ENCODE measurements at regions not wholly inside any gene's neighbourhood (a gene's known extent, or its start where the extent isn't known, plus 50 kb on each side); places are given as distances from the start of the nearest gene placed in this dataset.

- DNase-seq, result no peak
These were observed 70.6 kb upstream of the ARHGAP5 start for GRCh38 chr14:32006263-32007110.

DNA sequence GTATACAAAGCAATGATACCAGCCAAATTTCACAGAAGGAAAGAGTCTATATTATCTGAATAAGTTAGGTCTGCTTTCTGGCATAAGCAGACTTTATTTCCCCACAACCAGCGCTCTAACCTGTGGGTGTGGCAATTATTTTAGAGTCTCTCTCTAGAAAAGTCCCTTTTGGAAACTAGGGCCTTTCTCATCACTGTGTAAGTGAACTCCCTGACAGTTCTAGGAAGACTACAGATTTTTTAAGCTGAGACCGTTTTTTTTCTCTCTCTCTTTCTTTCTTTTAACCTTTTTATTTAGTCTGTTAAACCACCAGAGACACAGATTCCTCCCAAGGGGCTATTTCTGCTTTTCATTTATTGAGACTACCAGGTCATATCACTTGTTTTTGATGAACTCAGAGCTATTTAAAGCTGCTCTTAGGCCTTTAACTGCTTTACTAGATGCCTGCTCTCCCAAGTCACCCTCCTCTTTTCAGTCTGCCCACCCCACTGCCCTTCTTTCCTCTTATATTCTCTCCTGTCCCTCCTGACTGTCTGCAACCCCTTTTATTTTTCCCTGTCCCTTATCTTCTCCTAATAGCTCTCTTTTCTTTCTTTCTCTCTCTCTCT lies 69.2 kb upstream of the ARHGAP5 start:
- DNase-seq, result no peak

- DNase-seq, result no peak
These were observed 68.4 kb upstream of the ARHGAP5 start for GRCh38 chr14:32008602-32009193.

DNA sequence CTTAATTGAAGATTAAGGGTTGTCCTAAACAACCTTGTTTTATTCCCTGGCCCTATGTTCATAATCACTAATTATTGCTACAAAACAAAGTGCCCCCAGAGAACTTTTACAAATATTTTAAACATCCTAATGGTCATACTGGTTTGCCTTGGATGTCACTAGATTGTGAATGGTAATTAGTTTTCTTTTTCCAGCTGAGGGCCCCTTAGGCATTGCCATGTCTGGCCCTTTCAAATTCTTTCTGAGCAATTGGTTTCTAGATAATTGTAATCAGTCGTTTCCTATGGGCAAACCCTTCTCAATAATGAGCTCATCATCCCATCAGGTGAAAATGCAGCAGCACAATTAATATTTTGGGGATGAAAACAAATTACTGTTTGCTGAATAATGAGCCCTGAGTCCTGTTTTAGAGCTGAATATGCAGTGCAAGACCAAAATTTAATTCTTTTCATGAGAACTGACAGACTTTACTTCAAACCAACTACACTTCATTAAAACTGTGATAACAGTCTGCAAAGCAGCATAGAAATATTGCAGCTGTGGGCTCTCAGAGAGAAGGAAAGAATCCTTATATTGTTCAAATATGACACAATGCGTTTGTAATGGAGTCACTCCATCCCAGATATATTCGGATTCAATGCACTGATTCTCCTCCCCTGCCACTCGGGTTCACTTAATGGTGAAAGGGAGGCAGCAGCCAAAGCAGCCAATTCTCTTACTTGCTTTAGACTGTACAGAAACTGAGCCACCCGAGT lies 67.7 kb upstream of the ARHGAP5 start:
- DNase-seq, result no peak

DNA sequence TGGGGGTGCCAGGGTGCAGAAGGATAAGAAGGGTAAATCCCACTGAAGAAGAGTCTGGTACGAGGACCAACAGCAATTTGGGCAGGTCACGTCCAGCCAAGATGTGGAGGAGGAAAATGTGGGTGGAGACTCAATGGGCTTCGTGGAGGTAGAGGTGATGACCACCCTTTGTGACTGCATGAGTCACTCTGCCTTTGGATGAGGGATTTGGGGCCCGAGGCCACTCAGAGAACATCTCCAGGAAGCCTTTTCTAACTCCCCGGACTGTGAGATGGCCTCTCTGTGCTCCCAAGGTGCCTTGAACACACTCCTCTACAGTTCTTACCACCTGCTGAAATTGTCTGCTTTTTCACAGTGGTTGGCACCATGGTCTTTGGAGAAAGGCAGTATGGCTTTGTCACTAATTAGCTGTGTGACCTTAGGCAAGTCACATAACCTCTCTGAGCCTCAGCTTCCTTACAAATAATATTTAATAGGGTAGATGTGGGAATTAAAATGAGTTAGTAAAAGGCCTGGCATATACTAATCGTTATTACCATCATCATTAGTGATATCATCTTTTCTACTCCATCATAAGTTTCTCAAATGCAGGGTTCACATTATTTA lies 67.0 kb upstream of the ARHGAP5 start:
- DNase-seq, result no peak

DNA sequence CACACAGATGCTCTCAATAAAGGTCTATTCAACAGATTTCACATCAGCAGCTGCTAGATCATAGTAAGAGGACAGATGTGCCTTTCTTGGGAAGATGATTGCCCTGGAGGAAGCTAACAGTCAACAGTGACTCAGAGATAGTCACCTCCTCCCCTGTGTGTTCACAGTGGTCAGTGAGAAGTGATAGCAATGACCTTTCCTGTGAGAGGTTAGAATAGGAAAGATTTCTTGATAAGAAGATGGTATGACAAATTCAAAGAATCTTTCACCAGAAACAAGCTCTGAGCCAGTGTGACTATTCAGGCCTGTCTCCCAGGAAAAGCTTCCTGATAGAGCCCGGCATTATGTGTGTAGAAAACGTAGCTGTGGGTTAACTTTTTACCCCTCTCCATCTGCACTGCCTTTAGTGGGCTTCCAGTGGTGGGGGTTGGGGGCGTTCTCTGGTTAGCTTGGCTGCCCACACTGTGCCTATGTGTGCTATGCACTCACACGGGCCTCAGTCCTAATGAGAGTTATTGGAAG lies 66.4 kb upstream of the ARHGAP5 start:
- DNase-seq, result no peak

DNA sequence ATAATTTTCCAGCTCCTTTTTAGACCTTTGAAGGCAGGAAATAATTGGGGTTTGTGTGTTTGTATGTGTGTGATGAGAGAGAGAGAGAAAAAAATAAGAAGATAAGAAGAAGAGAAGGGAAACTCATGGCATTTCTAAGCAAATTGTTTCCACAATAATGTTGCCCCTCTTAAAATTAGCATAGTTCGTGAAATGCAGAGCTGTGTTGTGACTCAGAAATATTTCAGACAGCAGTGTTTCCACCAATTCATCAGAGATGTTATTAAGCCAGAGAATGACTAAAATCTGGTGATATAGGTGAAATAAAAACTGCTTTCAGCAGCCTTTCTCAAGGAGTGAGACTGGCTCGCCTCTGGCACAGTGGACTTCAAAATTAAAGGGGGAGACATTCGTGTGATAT lies 65.9 kb upstream of the ARHGAP5 start:
- DNase-seq, result no peak

GRCh38 chr14:32012062-32012461 lies 65.0 kb upstream of the ARHGAP5 start:
- no peak for DNase-seq

- DNase-seq, result no peak
These were observed 64.5 kb upstream of the ARHGAP5 start for GRCh38 chr14:32012571-32012970.

- no peak for DNase-seq
These were observed 64.0 kb upstream of the ARHGAP5 start for GRCh38 chr14:32013083-32013482.

GRCh38 chr14:32014057-32014456 lies 63.0 kb upstream of the ARHGAP5 start:
- no peak for DNase-seq

DNA sequence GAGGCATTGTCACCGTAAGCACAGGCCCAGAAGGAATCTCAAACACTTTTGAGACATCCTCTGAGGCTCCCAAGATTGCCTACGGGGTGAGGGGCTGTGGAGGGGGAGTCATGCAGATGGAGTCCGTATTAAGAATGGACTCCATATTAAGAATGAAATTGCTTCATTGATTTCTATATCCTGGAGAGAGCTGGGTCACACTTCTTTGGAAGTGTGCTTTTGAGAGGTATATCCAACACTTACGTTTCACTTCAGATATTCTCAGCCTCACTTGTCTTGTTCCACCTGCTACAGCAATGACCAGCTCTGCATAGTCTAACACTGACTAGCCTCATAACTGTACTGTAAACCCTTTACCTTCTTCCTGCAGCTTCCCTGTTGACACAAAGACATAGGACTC lies 62.6 kb upstream of the ARHGAP5 start:
- no peak for DNase-seq

- no peak for DNase-seq
These were observed 61.9 kb upstream of the ARHGAP5 start for GRCh38 chr14:32015166-32015565.

- DNase-seq, result no peak
These were observed 59.5 kb upstream of the ARHGAP5 start for GRCh38 chr14:32017587-32017986.

- no peak for DNase-seq
These were observed 58.6 kb upstream of the ARHGAP5 start for GRCh38 chr14:32018391-32019092.

GRCh38 chr14:32019276-32019675 lies 57.8 kb upstream of the ARHGAP5 start:
- no peak for DNase-seq

DNA sequence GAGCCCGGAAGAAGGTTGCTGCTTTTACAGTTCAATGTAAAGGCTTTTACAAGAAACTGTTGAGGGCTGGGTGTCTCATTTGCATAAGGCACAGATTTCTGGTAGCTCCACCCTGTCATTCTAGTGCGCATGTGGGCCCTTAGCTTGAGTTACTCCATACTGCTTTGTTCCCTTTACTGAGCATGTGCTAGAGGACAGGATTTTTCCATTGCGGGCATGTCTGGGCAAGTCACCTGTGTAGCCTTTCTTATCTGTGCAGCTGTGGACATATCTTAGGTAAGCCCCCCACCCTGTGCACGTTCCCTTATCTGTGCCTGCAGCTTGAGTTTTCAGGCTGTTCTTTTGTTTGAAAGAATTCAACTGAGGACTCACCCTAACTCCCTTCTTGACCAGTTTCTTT lies 56.2 kb upstream of the ARHGAP5 start:
- no peak for DNase-seq

DNA sequence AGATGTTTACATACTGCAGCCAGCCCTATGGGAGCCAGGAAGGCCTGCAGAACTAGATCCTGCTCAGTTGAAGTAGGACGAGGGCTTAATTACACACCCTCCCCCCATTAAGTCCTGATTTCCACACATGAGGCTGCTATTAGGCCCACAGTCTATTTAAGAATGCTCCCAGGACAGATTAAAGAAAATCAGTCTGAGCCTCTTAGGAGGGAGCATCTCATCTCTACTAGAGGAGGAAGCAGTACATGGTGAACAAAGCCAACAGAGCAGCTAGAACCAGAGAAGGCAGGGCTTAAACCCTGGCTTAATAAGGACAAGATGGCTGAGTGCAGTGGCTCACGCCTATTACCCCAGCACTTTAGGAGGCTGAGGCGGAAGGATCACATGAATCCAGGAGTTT lies 55.8 kb upstream of the ARHGAP5 start:
- no peak for DNase-seq

DNA sequence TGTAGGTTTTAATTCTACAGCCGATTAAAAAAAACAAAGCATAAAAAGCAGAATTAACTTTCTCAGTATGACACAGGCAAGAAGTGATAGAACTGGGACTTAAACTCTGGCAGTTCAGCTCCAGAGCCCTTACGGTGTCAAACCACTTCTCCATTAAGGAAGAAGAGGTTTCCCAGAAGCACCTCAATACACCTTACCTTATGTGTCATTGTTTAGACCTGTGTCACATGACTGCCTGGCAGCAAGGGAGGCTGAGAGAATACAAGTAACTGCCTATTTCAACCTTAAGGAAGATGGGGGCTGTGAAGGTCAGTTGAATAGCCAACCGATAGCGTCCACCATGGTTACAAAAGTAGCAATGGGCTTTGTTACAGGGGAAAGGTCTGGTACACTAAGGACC lies 54.6 kb upstream of the ARHGAP5 start:
- no peak for DNase-seq

GRCh38 chr14:32022938-32023466 lies 54.1 kb upstream of the ARHGAP5 start:
- DNase-seq, result no peak

GRCh38 chr14:32023540-32023939 lies 53.6 kb upstream of the ARHGAP5 start:
- DNase-seq, result no peak

Data from DMS79 treated with DMSO at 0.1 percent for 48 hours (cell line).